OCI-LY1 (cell line): ENCODE measurements at regions not wholly inside any gene's neighbourhood (a gene's known extent, or its start where the extent isn't known, plus 50 kb on each side); places are given as distances from the start of the nearest gene placed in this dataset.

Source experiments
- H2AFZ ChIP-seq: fragments of 200-600 bp; sonication (generic), shearing (Covaris generic); 2 replicates; pipeline ENCODE4 v1.6.0; 2014; ENCODE audit warnings: antibody characterized with exemption, mild to moderate bottlenecking, low read length
- H3F3A ChIP-seq: fragments of 200-600 bp; sonication (generic), shearing (Covaris generic); 2 replicates; pipeline ENCODE4 v1.6.0; 2014; ENCODE audit warnings: mild to moderate bottlenecking, antibody characterized with exemption, low read length, moderate library complexity; ENCODE audit not compliant: insufficient read depth
- H3K27ac ChIP-seq: fragments of 200-600 bp; sonication (generic); 2 replicates; pipeline ENCODE4 v1.5.1; 2014; ENCODE audit warnings: low read length, mixed run types, mild to moderate bottlenecking, low read depth; ENCODE audit not compliant: poor library complexity, severe bottlenecking
- H3K27me3 ChIP-seq: fragments of 200-600 bp; sonication (generic); 2 replicates; pipeline ENCODE4 v1.6.0; 2014; ENCODE audit warnings: antibody characterized with exemption, mild to moderate bottlenecking, low read length, moderate library complexity; ENCODE audit not compliant: insufficient read depth
- H3K36me3 ChIP-seq: fragments of 200-600 bp; sonication (generic); 2 replicates; pipeline ENCODE4 v1.6.1; 2014; ENCODE audit warnings: mild to moderate bottlenecking, antibody characterized with exemption, low read length, moderate library complexity, mixed read lengths; ENCODE audit not compliant: insufficient read depth
- H3K4me1 ChIP-seq: fragments of 200-600 bp; sonication (generic); 2 replicates; pipeline ENCODE4 v1.5.1; 2014; ENCODE audit warnings: mild to moderate bottlenecking, low read length, moderate library complexity; ENCODE audit not compliant: insufficient read depth, severe bottlenecking
- H3K4me2 ChIP-seq: fragments of 200-600 bp; sonication (generic), shearing (Covaris generic); 2 replicates; pipeline ENCODE4 v1.6.1; 2014; ENCODE audit warnings: low read length
- H3K4me3 ChIP-seq: fragments of 200-600 bp; sonication (generic); 2 replicates; pipeline ENCODE4 v1.5.1; 2014; ENCODE audit warnings: low read length, low read depth, mild to moderate bottlenecking, mixed read lengths; ENCODE audit not compliant: poor library complexity, severe bottlenecking
- H3K79me2 ChIP-seq: fragments of 200-600 bp; shearing (Covaris generic); 2 replicates; pipeline ENCODE4 v1.6.1; 2016; ENCODE audit warnings: mixed run types, low read length, mixed read lengths; ENCODE audit not compliant: insufficient read depth
- H3K9ac ChIP-seq: fragments of 200-600 bp; sonication (generic), shearing (Covaris generic); 2 replicates; pipeline ENCODE4 v1.6.1; 2014; ENCODE audit warnings: mild to moderate bottlenecking, low read length, mixed read lengths
- H3K9me2 ChIP-seq: fragments of 200-600 bp; sonication (generic), shearing (Covaris generic); 2 replicates; pipeline ENCODE4 v1.6.1; 2014; ENCODE audit warnings: low read depth, mild to moderate bottlenecking, low read length, mixed read lengths
- H3K9me3 ChIP-seq: fragments of 200-600 bp; shearing (Covaris generic); 2 replicates; pipeline ENCODE4 v1.6.1; 2014; ENCODE audit warnings: low read length, mixed read lengths
- H4K20me1 ChIP-seq: fragments of 200-600 bp; sonication (generic), shearing (Covaris generic); 2 replicates; pipeline ENCODE4 v1.6.0; 2016; ENCODE audit warnings: mild to moderate bottlenecking, low read length; ENCODE audit not compliant: insufficient read depth
- CTCF ChIP-seq: fragments of 200-600 bp; sonication (generic), shearing (Covaris generic); IDR thresholded peaks from 2 replicates; pipeline ENCODE4 v1.5.1; 2017; ENCODE audit warnings: mild to moderate bottlenecking, antibody characterized with exemption, low read length, moderate library complexity, mixed read lengths
- EZH2 ChIP-seq: fragments of 200-600 bp; sonication (generic), shearing (Covaris generic); IDR thresholded peaks from 2 replicates; pipeline ENCODE4 v1.8.0; 2017; ENCODE audit warnings: borderline replicate concordance, mixed run types, mild to moderate bottlenecking, antibody characterized with exemption, low read length, moderate library complexity, mixed read lengths

GRCh38 chr14:51473351-51473750 is 178.4 kb upstream of the FRMD6 start:
- Histone ChIP-seq H3K27ac (no peak overlapping the region), H3K4me2 (no peak overlapping the region), H3K27me3 (no peaks in the 10 kb centered on the region), H3K9ac (no peak overlapping the region), H3F3A (no peaks in the 10 kb centered on the region), H3K9me3 (no peaks in the 10 kb centered on the region), H3K4me1 (no peaks in the 10 kb centered on the region), H3K36me3 (no peaks in the 10 kb centered on the region), H3K4me3 (no peak overlapping the region), H2AFZ (no peak overlapping the region), H3K79me2 (no peaks in the 10 kb centered on the region), H4K20me1 (no peaks in the 10 kb centered on the region), H3K9me2 (no peaks in the 10 kb centered on the region)
- no peak for TF ChIP-seq EZH2

GRCh38 chr14:51473808-51474565 is 177.7 kb upstream of the FRMD6 start:
- no peaks in the 10 kb centered on the region for H3K79me2 ChIP-seq
- no peaks in the 10 kb centered on the region for H4K20me1 ChIP-seq
- no peak overlapping the region for H3K4me2 ChIP-seq
- no peak overlapping the region for H3K27ac ChIP-seq
- no peaks in the 10 kb centered on the region for H3K9me3 ChIP-seq
- TF ChIP-seq CTCF, result no peak
- TF ChIP-seq EZH2, result no peak
- H3K4me1 ChIP-seq, result no peaks in the 10 kb centered on the region
- H3K9ac ChIP-seq, result no peak overlapping the region
- H3K9me2 ChIP-seq, result no peaks in the 10 kb centered on the region
- no peak overlapping the region for H3K4me3 ChIP-seq
- H2AFZ ChIP-seq, result no peak overlapping the region
- H3K27me3 ChIP-seq, result no peaks in the 10 kb centered on the region
- no peaks in the 10 kb centered on the region for H3K36me3 ChIP-seq
- H3F3A ChIP-seq, result no peaks in the 10 kb centered on the region

GRCh38 chr14:51474854-51475253 is 176.9 kb upstream of the FRMD6 start:
- no peak for TF ChIP-seq EZH2
- TF ChIP-seq CTCF, result no peak
- no peaks in the 10 kb centered on the region for H4K20me1 ChIP-seq
- H3K9me3 ChIP-seq, result no peaks in the 10 kb centered on the region
- no peak overlapping the region for H3K4me3 ChIP-seq
- H3K27me3 ChIP-seq, result no peaks in the 10 kb centered on the region
- H3K4me2 ChIP-seq, result no peak overlapping the region
- H3K27ac ChIP-seq, result no peak overlapping the region
- no peaks in the 10 kb centered on the region for H3K79me2 ChIP-seq
- H3F3A ChIP-seq, result no peaks in the 10 kb centered on the region
- H3K4me1 ChIP-seq, result no peaks in the 10 kb centered on the region
- H2AFZ ChIP-seq, result no peak overlapping the region
- no peaks in the 10 kb centered on the region for H3K36me3 ChIP-seq
- H3K9me2 ChIP-seq, result no peaks in the 10 kb centered on the region
- H3K9ac ChIP-seq, result no peak overlapping the region

GRCh38 chr14:51478175-51478621 is 173.5 kb upstream of the FRMD6 start:
- TF ChIP-seq EZH2, result no peak
- no peak for TF ChIP-seq CTCF
- no peak overlapping the region for H3K27ac ChIP-seq

More at GRCh38 chr14:51478175-51478621, 173.5 kb upstream of the FRMD6 start:
- H3K9me3 ChIP-seq, result no peaks in the 10 kb centered on the region
- no peaks in the 10 kb centered on the region for H3K79me2 ChIP-seq
- no peak overlapping the region for H3K9ac ChIP-seq
- no peaks in the 10 kb centered on the region for H3K4me1 ChIP-seq
- no peaks in the 10 kb centered on the region for H4K20me1 ChIP-seq
- H3K4me3 ChIP-seq, result no peak overlapping the region
- no peaks in the 10 kb centered on the region for H3K9me2 ChIP-seq
- H3F3A ChIP-seq, result no peaks in the 10 kb centered on the region
- no peaks in the 10 kb centered on the region for H3K27me3 ChIP-seq
- H3K36me3 ChIP-seq, result no peaks in the 10 kb centered on the region
- H3K4me2 ChIP-seq, result no peak overlapping the region
- no peak overlapping the region for H2AFZ ChIP-seq
